Keratinocyte (primary cell): ENCODE measurements at regions not wholly inside any gene's neighbourhood (a gene's known extent, or its start where the extent isn't known, plus 50 kb on each side); places are given as distances from the start of the nearest gene placed in this dataset.

Source experiments
- DNase-seq: peaks from one replicate; pipeline ENCODE4 v3.0.0-alpha.2; 2011; ENCODE audit warnings: low read depth, missing footprints, low spot score
- FAIRE-seq: peaks from 2 replicates; lab custom pipeline; 2011; peaks lifted over from hg19 to GRCh38; lab: Jason Lieb, UNC
- H2AFZ ChIP-seq: 2 replicates; pipeline ENCODE4 v1.6.0; 2012; ENCODE audit warnings: low read length, control low read depth, inconsistent platforms; ENCODE audit not compliant: control insufficient read depth
- H3K27ac ChIP-seq: 2 replicates; pipeline ENCODE4 v1.5.1; 2011; ENCODE audit warnings: low read length; ENCODE audit not compliant: control insufficient read depth, insufficient read depth
- H3K27me3 ChIP-seq: 3 replicates; pipeline ENCODE4 v1.6.0; 2011; ENCODE audit warnings: low read length; ENCODE audit not compliant: control insufficient read depth, insufficient read depth; ENCODE audit errors: extremely low read depth
- H3K36me3 ChIP-seq, 2 experiments: 2 replicates in 1 of 2; 3 replicates in 1 of 2; pipeline ENCODE4 v1.5.1; 2011; ENCODE audit warnings: low read length in 2 of 2, mild to moderate bottlenecking in 1 of 2; ENCODE audit not compliant: control insufficient read depth in 2 of 2, insufficient read depth in 2 of 2; ENCODE audit errors: extremely low read depth in 1 of 2
- H3K4me1 ChIP-seq: 3 replicates; pipeline ENCODE4 v1.5.1; 2011; ENCODE audit warnings: low read length; ENCODE audit not compliant: control insufficient read depth, insufficient read depth; ENCODE audit errors: extremely low read depth
- H3K4me2 ChIP-seq: 3 replicates; pipeline ENCODE4 v1.6.0; 2011; ENCODE audit warnings: low read depth, low read length; ENCODE audit not compliant: control insufficient read depth, insufficient read depth; ENCODE audit errors: extremely low read depth
- H3K4me3 ChIP-seq, 3 experiments: fragments of 200-600 bp in 1 of 3; sonication (generic) in 1 of 3; 2 replicates in 2 of 3; 3 replicates in 1 of 3; pipeline ENCODE4 v1.5.1; 2011 to 2016; ENCODE audit warnings: low read length in 3 of 3, mild to moderate bottlenecking in 3 of 3, control low read depth in 2 of 3, inconsistent platforms in 1 of 3, low read depth in 1 of 3, mixed read lengths in 1 of 3, mixed run types in 1 of 3, moderate library complexity in 1 of 3; ENCODE audit not compliant: control insufficient read depth in 2 of 3, insufficient read depth in 2 of 3; ENCODE audit errors: extremely low read depth in 1 of 3
- H3K79me2 ChIP-seq: 2 replicates; pipeline ENCODE4 v1.6.0; 2012; ENCODE audit warnings: low read length; ENCODE audit not compliant: control insufficient read depth, insufficient read depth
- H3K9ac ChIP-seq: 3 replicates; pipeline ENCODE4 v1.6.0; 2011; ENCODE audit warnings: low read length; ENCODE audit not compliant: control insufficient read depth, insufficient read depth; ENCODE audit errors: extremely low read depth
- H3K9me1 ChIP-seq: 3 replicates; pipeline ENCODE4 v1.6.0; 2011; ENCODE audit warnings: low read length; ENCODE audit not compliant: control insufficient read depth, insufficient read depth; ENCODE audit errors: extremely low read depth
- H3K9me3 ChIP-seq: 2 replicates; pipeline ENCODE4 v1.5.1; 2012; ENCODE audit warnings: low read depth, low read length; ENCODE audit not compliant: control insufficient read depth
- H4K20me1 ChIP-seq: 3 replicates; pipeline ENCODE4 v1.6.0; 2011; ENCODE audit warnings: low read length; ENCODE audit not compliant: control insufficient read depth, insufficient read depth; ENCODE audit errors: extremely low read depth
- EZH2 ChIP-seq: IDR thresholded peaks from one replicate; pipeline ENCODE4 v1.6.1; 2012; ENCODE audit warnings: inconsistent platforms, mild to moderate bottlenecking, low read length, moderate library complexity
- dilution Hi-C: fragments of 300-500 bp; cut with MboI; formaldehyde crosslinking; loops from one replicate; pipeline ENCODE4 v1.7.0; 2020; ENCODE audit warnings: low sequenced_read_pairs; ENCODE audit not compliant: extremely low pct_ligation_motif_present
- TF ChIP-seq, protein P1 (sequence below), 3 experiments: IDR thresholded peaks in 1 of 3; conservative IDR thresholded peaks in 1 of 3; optimal IDR thresholded peaks in 1 of 3; 2 replicates in 2 of 3; 3 replicates in 1 of 3; pipeline versions ENCODE3 to v1.5.1; 2011; ENCODE audit warnings: low read length in 3 of 3, mild to moderate bottlenecking in 3 of 3, moderate library complexity in 2 of 3, control low read depth in 1 of 3, inconsistent platforms in 1 of 3; ENCODE audit not compliant: insufficient read depth in 2 of 3; ENCODE audit errors: extremely low read depth in 1 of 3

DNA sequence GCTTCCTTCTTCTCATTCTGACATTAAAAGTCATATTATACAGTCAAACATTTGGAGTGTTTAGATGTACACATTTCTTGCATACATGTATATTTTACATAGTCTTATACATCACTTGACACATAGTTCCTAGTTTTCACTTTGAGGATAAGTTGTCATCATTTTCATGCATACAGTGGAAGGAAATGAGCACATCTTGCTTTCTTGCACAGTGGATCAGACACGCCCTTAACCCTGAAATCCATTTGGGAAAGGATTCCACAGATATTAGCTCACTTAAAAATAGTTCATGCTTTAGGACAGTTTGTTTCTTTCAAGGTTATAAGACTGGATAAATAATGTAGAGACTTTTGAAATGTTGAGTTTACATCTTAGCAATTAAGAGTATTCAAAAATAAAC lies 148.6 kb upstream of the MME start:
- Histone ChIP-seq H3K9me3 (no peaks in the 10 kb centered on the region), H4K20me1 (no peaks in the 10 kb centered on the region), H3K27ac (no peak overlapping the region), H3K79me2 (no peaks in the 10 kb centered on the region), H3K4me2 (no peak overlapping the region), H3K9me1 (no peaks in the 10 kb centered on the region), H3K9ac (no peak overlapping the region), H3K4me1 (peaks cover 3% of the 10 kb centered on the region), H3K36me3 (no peaks in the 10 kb centered on the region), H3K27me3 (no peaks in the 10 kb centered on the region), H3K4me3 (no peak overlapping the region), H2AFZ (no peak overlapping the region)
- FAIRE-seq (no peak), DNase-seq (no peak)
- dilution Hi-C loops, result no loop called here
- TF ChIP-seq, protein P1, sequence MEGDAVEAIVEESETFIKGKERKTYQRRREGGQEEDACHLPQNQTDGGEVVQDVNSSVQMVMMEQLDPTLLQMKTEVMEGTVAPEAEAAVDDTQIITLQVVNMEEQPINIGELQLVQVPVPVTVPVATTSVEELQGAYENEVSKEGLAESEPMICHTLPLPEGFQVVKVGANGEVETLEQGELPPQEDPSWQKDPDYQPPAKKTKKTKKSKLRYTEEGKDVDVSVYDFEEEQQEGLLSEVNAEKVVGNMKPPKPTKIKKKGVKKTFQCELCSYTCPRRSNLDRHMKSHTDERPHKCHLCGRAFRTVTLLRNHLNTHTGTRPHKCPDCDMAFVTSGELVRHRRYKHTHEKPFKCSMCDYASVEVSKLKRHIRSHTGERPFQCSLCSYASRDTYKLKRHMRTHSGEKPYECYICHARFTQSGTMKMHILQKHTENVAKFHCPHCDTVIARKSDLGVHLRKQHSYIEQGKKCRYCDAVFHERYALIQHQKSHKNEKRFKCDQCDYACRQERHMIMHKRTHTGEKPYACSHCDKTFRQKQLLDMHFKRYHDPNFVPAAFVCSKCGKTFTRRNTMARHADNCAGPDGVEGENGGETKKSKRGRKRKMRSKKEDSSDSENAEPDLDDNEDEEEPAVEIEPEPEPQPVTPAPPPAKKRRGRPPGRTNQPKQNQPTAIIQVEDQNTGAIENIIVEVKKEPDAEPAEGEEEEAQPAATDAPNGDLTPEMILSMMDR (optimal IDR thresholded peaks at IDR 0.05 in 1 of 3, IDR thresholded peaks at IDR 0.05 in 1 of 3, conservative IDR thresholded peaks at IDR 0.05 in 1 of 3; ENCODE audit: extremely low read depth in 1 of 3, insufficient read depth in 2 of 3, low read length in 3 of 3), result no peak
- no peak for TF ChIP-seq EZH2

GRCh38 chr3:154926721-154927120 lies 153.4 kb upstream of the MME start:
- DNase-seq, result no peak
- Histone ChIP-seq H3K9ac (no peak overlapping the region), H3K79me2 (no peaks in the 10 kb centered on the region), H4K20me1 (no peaks in the 10 kb centered on the region), H3K4me3 (no peak overlapping the region), H3K27ac (no peak overlapping the region), H2AFZ (no peak overlapping the region), H3K9me1 (no peaks in the 10 kb centered on the region), H3K4me2 (no peak overlapping the region), H3K27me3 (no peaks in the 10 kb centered on the region), H3K36me3 (no peaks in the 10 kb centered on the region), H3K9me3 (no peaks in the 10 kb centered on the region), H3K4me1 (no peaks in the 10 kb centered on the region)
- dilution Hi-C loops, result no loop called here
- FAIRE-seq, result no peak
- TF ChIP-seq EZH2, result no peak
- TF ChIP-seq, protein P1 (optimal IDR thresholded peaks at IDR 0.05 in 1 of 3, IDR thresholded peaks at IDR 0.05 in 1 of 3, conservative IDR thresholded peaks at IDR 0.05 in 1 of 3; ENCODE audit: extremely low read depth in 1 of 3, insufficient read depth in 2 of 3, low read length in 3 of 3), result no peak
